PC-9 (cell line): ENCODE measurements at regions not wholly inside any gene's neighbourhood (a gene's known extent, or its start where the extent isn't known, plus 50 kb on each side); places are given as distances from the start of the nearest gene placed in this dataset.

Experiments used
- EZH2 ChIP-seq: fragments of 200-600 bp; sonication (generic); IDR thresholded peaks from 2 replicates; pipeline ENCODE4 v1.8.0; 2017; ENCODE audit warnings: antibody characterized with exemption, low read depth
- TF ChIP-seq, protein P1 (sequence below): fragments of 200-600 bp; sonication (generic); conservative IDR thresholded peaks from 2 replicates; pipeline ENCODE4 v1.6.1; 2017; ENCODE audit warnings: mixed run types, antibody characterized with exemption, mild to moderate bottlenecking, moderate library complexity

DNA sequence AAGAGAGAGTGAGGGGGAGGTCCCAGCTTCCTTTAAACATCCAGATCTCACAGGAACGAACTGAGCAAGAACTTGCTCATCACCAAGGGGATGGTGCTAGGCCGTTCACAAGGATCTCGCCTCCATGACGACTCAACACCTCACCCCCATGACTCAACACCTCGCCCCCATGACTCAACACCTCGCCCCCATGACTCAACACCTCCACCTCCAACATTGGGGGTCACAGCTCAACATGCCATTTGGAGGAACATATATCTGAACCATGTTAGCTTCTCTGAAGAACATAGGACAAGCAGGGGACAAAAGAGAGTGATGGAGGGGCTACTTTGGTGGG, 66.0 kb upstream of the LHX5 start:
- TF ChIP-seq, protein P1, sequence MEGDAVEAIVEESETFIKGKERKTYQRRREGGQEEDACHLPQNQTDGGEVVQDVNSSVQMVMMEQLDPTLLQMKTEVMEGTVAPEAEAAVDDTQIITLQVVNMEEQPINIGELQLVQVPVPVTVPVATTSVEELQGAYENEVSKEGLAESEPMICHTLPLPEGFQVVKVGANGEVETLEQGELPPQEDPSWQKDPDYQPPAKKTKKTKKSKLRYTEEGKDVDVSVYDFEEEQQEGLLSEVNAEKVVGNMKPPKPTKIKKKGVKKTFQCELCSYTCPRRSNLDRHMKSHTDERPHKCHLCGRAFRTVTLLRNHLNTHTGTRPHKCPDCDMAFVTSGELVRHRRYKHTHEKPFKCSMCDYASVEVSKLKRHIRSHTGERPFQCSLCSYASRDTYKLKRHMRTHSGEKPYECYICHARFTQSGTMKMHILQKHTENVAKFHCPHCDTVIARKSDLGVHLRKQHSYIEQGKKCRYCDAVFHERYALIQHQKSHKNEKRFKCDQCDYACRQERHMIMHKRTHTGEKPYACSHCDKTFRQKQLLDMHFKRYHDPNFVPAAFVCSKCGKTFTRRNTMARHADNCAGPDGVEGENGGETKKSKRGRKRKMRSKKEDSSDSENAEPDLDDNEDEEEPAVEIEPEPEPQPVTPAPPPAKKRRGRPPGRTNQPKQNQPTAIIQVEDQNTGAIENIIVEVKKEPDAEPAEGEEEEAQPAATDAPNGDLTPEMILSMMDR = no peak
- TF ChIP-seq EZH2 = no peak
